Calu3 (cell line): ENCODE measurements at regions not wholly inside any gene's neighbourhood (a gene's known extent, or its start where the extent isn't known, plus 50 kb on each side); places are given as distances from the start of the nearest gene placed in this dataset.

Source experiments
- BruUV-seq: library from RNA; stranded (reverse); fragments of 400-500 nt; replicated peaks from 2 replicates; lab custom pipeline; 2021; lab: Mats Ljungman, UMichigan
- CTCF ChIA-PET: fragments of 300-600 bp; sonication (Branson Sonifier 250); formaldehyde crosslinking; loops from one replicate; lab custom pipeline; 2022; ENCODE audit warnings: antibody characterized with exemption; lab: Charles Lee
- DNase-seq: peaks from one replicate; pipeline ENCODE4 v3.0.0; 2022
- H3K27ac Mint-ChIP-seq: one replicate; pipeline ENCODE4 v1.8.0; 2022; ENCODE audit warnings: mixed read lengths; ENCODE audit not compliant: unreplicated experiment
- H3K27me3 Mint-ChIP-seq: one replicate; pipeline ENCODE4 v1.8.0; 2022; ENCODE audit warnings: mixed read lengths; ENCODE audit not compliant: unreplicated experiment
- H3K36me3 Mint-ChIP-seq: one replicate; pipeline ENCODE4 v1.8.0; 2022; ENCODE audit warnings: mild to moderate bottlenecking, moderate library complexity, mixed read lengths; ENCODE audit not compliant: insufficient read depth, unreplicated experiment
- H3K4me1 Mint-ChIP-seq: one replicate; pipeline ENCODE4 v1.8.0; 2022; ENCODE audit warnings: mild to moderate bottlenecking, low read depth, mixed read lengths; ENCODE audit not compliant: unreplicated experiment
- H3K4me3 Mint-ChIP-seq: one replicate; pipeline ENCODE4 v1.8.0; 2022; ENCODE audit warnings: mild to moderate bottlenecking, low read depth, moderate library complexity, mixed read lengths; ENCODE audit not compliant: unreplicated experiment
- H3K9me3 Mint-ChIP-seq: one replicate; pipeline ENCODE4 v1.8.0; 2022; ENCODE audit warnings: low read depth, mixed read lengths; ENCODE audit not compliant: unreplicated experiment
- CTCF ChIP-seq: fragments of 200-600 bp; IDR thresholded peaks from one replicate; pipeline ENCODE4 v1.8.0; 2022; ENCODE audit warnings: antibody characterized with exemption; ENCODE audit not compliant: unreplicated experiment
- intact Hi-C: fragments of 100-400 bp; cut with micrococcal nuclease; formaldehyde crosslinking; loops from one replicate; pipeline ENCODE4 v1.10.0; 2022; ENCODE audit not compliant: unreplicated experiment

- Mint-ChIP-seq H3K36me3 (no peaks in the 10 kb centered on the region), H3K27me3 (no peaks in the 10 kb centered on the region), H3K9me3 (peaks cover 3% of the 10 kb centered on the region), H3K27ac (no peak overlapping the region), H3K4me3 (no peak overlapping the region), H3K4me1 (peaks cover 5% of the 10 kb centered on the region)
- CTCF ChIA-PET = interaction anchor here (0.6 to 0.7 kb wide), 2 partner anchors 219 to 1030 kb away, joined by 4 to 6 read pairs; no protein-coding TSS in a partner anchor
- intact Hi-C loops = no loop called here
- TF ChIP-seq CTCF = no peak
- no TSS peak for BruUV-seq
- no peak for DNase-seq
These were observed 145.1 kb upstream of the PLSCR5 start for GRCh38 chr3:146750196-146750595.

- Mint-ChIP-seq H3K36me3 (no peaks in the 10 kb centered on the region), H3K4me1 (no peaks in the 10 kb centered on the region), H3K9me3 (peaks cover 3% of the 10 kb centered on the region), H3K4me3 (no peak overlapping the region), H3K27me3 (no peaks in the 10 kb centered on the region), H3K27ac (no peak overlapping the region)
- CTCF ChIA-PET = interaction anchor here (0.7 kb wide), 2 partner anchors 444 to 446 kb away, joined by 3 to 4 read pairs; no protein-coding TSS in a partner anchor
- TF ChIP-seq CTCF = no peak
- peak; percentile 20 for DNase-seq
- no TSS peak for BruUV-seq
- intact Hi-C loops = loop anchor here (1.0 to 2.0 kb wide), 3 partner anchors 21 to 1329 kb away; no protein-coding TSS in a partner anchor
These were observed 142.8 kb upstream of the PLSCR5 start for GRCh38 chr3:146747928-146748327.

GRCh38 chr3:146747051-146747450 is 141.9 kb upstream of the PLSCR5 start:
- CTCF ChIA-PET = no interaction called here
- Mint-ChIP-seq H3K36me3 (no peaks in the 10 kb centered on the region), H3K27me3 (no peaks in the 10 kb centered on the region), H3K4me1 (no peaks in the 10 kb centered on the region), H3K27ac (no peak overlapping the region), H3K9me3 (peaks cover 3% of the 10 kb centered on the region), H3K4me3 (no peak overlapping the region)
- TF ChIP-seq CTCF = no peak
- intact Hi-C loops = loop anchor here (2.0 kb wide), 1 partner anchor 20 kb away; no protein-coding TSS in a partner anchor
- BruUV-seq = no TSS peak
- no peak for DNase-seq

- no peak for TF ChIP-seq CTCF
- Mint-ChIP-seq H3K27ac (no peak overlapping the region), H3K4me1 (no peaks in the 10 kb centered on the region), H3K36me3 (no peaks in the 10 kb centered on the region), H3K9me3 (no peaks in the 10 kb centered on the region), H3K27me3 (no peaks in the 10 kb centered on the region), H3K4me3 (no peak overlapping the region)
- intact Hi-C loops = loop anchor here (2.0 kb wide), 1 partner anchor 19 kb away; no protein-coding TSS in a partner anchor
- CTCF ChIA-PET = interaction anchor here (0.5 kb wide), 1 partner anchor 46 kb away, joined by 3 read pairs; no protein-coding TSS in a partner anchor
- no peak for DNase-seq
- no TSS peak for BruUV-seq
These were observed 141.0 kb upstream of the PLSCR5 start for GRCh38 chr3:146746190-146746589.
